Smooth muscle cell (in vitro differentiated cells): ENCODE measurements at regions not wholly inside any gene's neighbourhood (a gene's known extent, or its start where the extent isn't known, plus 50 kb on each side); places are given as distances from the start of the nearest gene placed in this dataset.
A peak's percentile ranks its signal among the peaks of the same experiment; 100 is the strongest.

Experiments used
- DNase-seq: peaks from one replicate; lab custom pipeline; 2025; ENCODE audit not compliant: unreplicated experiment; lab: John Stamatoyannopoulos, UW
- H2AFZ ChIP-seq: fragments of 200-600 bp; sonication (generic); 2 replicates; pipeline ENCODE4 v1.6.0; 2016; ENCODE audit warnings: antibody characterized with exemption, low read depth, mild to moderate bottlenecking
- H3F3A ChIP-seq: fragments of 200-600 bp; sonication (generic); 2 replicates; pipeline ENCODE4 v1.6.0; 2017; ENCODE audit warnings: antibody characterized with exemption, low read depth
- H3K27ac ChIP-seq: fragments of 200-600 bp; sonication (generic); 2 replicates; pipeline ENCODE4 v1.5.1; 2016; ENCODE audit warnings: low read depth, mild to moderate bottlenecking
- H3K27me3 ChIP-seq: fragments of 200-600 bp; sonication (generic); 2 replicates; pipeline ENCODE4 v1.6.1; 2016; ENCODE audit warnings: low read depth, mild to moderate bottlenecking
- H3K36me3 ChIP-seq: fragments of 200-600 bp; sonication (generic); 2 replicates; pipeline ENCODE4 v1.5.1; 2016; ENCODE audit warnings: low read depth
- H3K4me1 ChIP-seq: fragments of 200-600 bp; sonication (generic); 2 replicates; pipeline ENCODE4 v1.5.1; 2016; ENCODE audit warnings: low read depth
- H3K4me2 ChIP-seq: fragments of 200-600 bp; sonication (generic); 2 replicates; pipeline ENCODE4 v1.6.0; 2016; ENCODE audit warnings: mild to moderate bottlenecking
- H3K4me3 ChIP-seq: fragments of 200-600 bp; sonication (generic); 2 replicates; pipeline ENCODE4 v1.5.1; 2016; ENCODE audit warnings: mild to moderate bottlenecking
- H3K79me2 ChIP-seq: fragments of 200-600 bp; sonication (generic); 2 replicates; pipeline ENCODE4 v1.6.0; 2016; ENCODE audit warnings: low read depth, mild to moderate bottlenecking
- H3K9ac ChIP-seq: fragments of 200-600 bp; sonication (generic); 2 replicates; pipeline ENCODE4 v1.6.0; 2016; ENCODE audit warnings: low read depth
- H3K9me3 ChIP-seq: fragments of 200-600 bp; sonication (generic); replicated peaks from 2 replicates; pipeline ENCODE4 v1.5.1; 2016; ENCODE audit warnings: low read depth
- H4K20me1 ChIP-seq: fragments of 200-600 bp; sonication (generic); 2 replicates; pipeline ENCODE4 v1.6.0; 2016; ENCODE audit warnings: low read depth
- WGBS: methylation state at CpG from one replicate; pipeline ENCODE4 v1.1.7; 2016; ENCODE audit warnings: low lambda C conversion rate; 5-methylcytosine and 5-hydroxymethylcytosine counted together
- TF ChIP-seq, protein P1 (sequence below): fragments of 200-600 bp; sonication (generic); IDR thresholded peaks from 2 replicates; pipeline ENCODE4 v1.5.1; 2017; ENCODE audit warnings: borderline replicate concordance, mild to moderate bottlenecking, antibody characterized with exemption; ENCODE audit not compliant: insufficient read depth, poor library complexity, severe bottlenecking

DNA sequence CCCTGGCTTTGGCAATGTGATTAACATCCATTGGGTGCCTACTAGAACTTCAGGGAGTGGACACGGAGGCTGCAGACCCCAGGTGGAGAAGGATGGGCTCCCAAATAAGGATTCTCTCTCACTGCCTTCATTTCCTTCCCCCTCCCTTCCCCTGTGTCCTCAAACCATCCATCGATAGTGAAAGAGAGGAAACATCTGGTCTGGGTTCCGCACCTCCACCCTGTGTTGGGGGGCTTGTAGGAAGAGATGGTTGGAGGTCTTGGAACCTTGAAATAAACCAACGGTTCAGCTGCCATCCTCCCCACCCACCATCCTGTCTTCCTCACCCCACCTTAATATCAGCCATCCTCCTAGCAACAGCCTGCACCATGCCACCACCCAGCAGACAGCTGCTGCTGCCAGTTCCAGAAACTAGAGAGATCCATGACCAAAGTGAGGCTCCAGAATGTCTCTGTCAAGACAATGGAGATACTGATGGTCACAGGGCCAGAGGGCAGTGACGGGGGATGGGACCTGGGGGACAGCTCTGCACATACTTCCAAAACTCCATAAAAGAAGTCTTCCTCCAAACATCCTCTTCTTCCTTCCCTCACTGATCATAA lies 153.1 kb upstream of the CCND2 start:
- 99% methylated on average over 5 of the region's 5 CpGs for WGBS

DNA sequence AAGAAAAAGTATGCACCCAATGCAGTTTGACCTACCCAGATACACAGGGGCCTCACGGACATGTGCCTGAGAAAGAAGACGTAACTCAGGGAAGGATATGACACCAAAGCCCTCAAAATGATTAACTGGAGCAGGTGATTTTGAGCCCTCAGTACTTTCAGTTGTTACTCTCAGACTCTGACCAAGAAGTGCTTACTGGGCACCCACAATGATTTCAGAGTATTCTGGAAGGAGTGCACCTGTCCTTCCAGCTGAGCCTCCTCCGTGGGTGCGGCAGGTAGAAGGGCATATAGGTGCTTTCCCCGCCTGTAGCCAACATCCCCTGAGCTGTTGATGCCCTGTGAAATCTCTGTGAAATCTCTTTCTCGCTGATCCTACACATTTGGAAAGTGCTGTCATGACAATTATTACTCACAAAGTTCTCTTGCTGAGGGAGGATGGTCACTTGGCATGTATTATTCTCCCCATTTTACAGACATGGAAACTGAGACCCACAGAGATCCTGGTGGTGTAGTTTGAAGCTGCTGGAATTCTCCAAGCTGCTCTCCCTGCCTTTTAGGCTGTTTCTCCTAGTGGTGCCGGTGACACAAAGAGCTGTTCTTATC lies 154.3 kb upstream of the CCND2 start:
- H3K79me2 ChIP-seq = no peaks in the 10 kb centered on the region
- H3K9ac ChIP-seq = no peak overlapping the region
- DNase-seq = no peak
- H3K4me3 ChIP-seq = no peak overlapping the region
- no peaks in the 10 kb centered on the region for H4K20me1 ChIP-seq
- no peaks in the 10 kb centered on the region for H3K9me3 ChIP-seq
- no peak overlapping the region for H2AFZ ChIP-seq
- H3K4me2 ChIP-seq = no peak overlapping the region
- no peaks in the 10 kb centered on the region for H3F3A ChIP-seq
- TF ChIP-seq, protein P1, sequence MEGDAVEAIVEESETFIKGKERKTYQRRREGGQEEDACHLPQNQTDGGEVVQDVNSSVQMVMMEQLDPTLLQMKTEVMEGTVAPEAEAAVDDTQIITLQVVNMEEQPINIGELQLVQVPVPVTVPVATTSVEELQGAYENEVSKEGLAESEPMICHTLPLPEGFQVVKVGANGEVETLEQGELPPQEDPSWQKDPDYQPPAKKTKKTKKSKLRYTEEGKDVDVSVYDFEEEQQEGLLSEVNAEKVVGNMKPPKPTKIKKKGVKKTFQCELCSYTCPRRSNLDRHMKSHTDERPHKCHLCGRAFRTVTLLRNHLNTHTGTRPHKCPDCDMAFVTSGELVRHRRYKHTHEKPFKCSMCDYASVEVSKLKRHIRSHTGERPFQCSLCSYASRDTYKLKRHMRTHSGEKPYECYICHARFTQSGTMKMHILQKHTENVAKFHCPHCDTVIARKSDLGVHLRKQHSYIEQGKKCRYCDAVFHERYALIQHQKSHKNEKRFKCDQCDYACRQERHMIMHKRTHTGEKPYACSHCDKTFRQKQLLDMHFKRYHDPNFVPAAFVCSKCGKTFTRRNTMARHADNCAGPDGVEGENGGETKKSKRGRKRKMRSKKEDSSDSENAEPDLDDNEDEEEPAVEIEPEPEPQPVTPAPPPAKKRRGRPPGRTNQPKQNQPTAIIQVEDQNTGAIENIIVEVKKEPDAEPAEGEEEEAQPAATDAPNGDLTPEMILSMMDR = no peak
- H3K27me3 ChIP-seq = no peaks in the 10 kb centered on the region
- no peak overlapping the region for H3K27ac ChIP-seq
- H3K4me1 ChIP-seq = peaks cover 8% of the 10 kb centered on the region
- 97% methylated on average over 7 of the region's 7 CpGs for WGBS
- H3K36me3 ChIP-seq = no peaks in the 10 kb centered on the region

More for the DNA sequence above, 153.1 kb upstream of the CCND2 start:
- no peak overlapping the region for H2AFZ ChIP-seq
- no peak overlapping the region for H3K4me3 ChIP-seq
- H3K4me1 ChIP-seq = peaks cover 6% of the 10 kb centered on the region
- H4K20me1 ChIP-seq = no peaks in the 10 kb centered on the region
- H3K79me2 ChIP-seq = no peaks in the 10 kb centered on the region
- no peak for DNase-seq
- no peak overlapping the region for H3K9ac ChIP-seq
- no peaks in the 10 kb centered on the region for H3K9me3 ChIP-seq
- H3K36me3 ChIP-seq = no peaks in the 10 kb centered on the region
- TF ChIP-seq, protein P1 = no peak
- no peaks in the 10 kb centered on the region for H3K27me3 ChIP-seq
- no peaks in the 10 kb centered on the region for H3F3A ChIP-seq
- no peak overlapping the region for H3K4me2 ChIP-seq
- no peak overlapping the region for H3K27ac ChIP-seq

DNA sequence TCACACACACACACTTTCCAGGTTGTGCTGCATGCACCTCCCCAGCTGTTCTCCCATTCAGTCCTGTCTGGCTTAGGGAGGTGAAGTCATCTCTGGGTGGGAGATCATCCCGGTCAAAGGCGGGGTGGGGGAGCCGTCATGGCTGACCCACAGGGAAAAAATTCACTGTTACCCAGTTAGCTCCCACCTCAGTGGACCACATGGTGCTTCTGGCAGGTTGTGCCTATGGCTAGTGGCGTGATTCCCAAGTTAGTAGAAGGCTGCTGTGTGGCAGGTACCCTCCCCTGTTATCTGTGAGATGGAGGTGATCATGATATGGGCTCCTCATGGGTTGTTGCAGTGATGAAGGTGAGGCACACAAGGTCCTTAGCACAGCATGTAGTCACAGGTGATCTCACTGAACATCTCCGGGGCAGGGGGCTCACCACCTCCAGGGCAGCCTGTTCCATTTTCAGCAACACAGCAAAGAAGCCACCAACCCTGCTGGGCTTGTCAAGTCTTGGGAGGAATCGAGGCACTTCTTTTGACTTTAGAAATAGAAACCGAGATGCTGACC lies 154.9 kb upstream of the CCND2 start:
- no peaks in the 10 kb centered on the region for H3K36me3 ChIP-seq
- TF ChIP-seq, protein P1 = no peak
- H3K27ac ChIP-seq = no peak overlapping the region
- peak overlapping the region; percentile 47 for H3K4me2 ChIP-seq
- 84% methylated on average over 7 of the region's 7 CpGs for WGBS
- H4K20me1 ChIP-seq = no peaks in the 10 kb centered on the region
- H3K79me2 ChIP-seq = no peaks in the 10 kb centered on the region
- H3F3A ChIP-seq = no peaks in the 10 kb centered on the region
- no peaks in the 10 kb centered on the region for H3K9me3 ChIP-seq
- H3K9ac ChIP-seq = no peak overlapping the region
- peaks cover 8% of the 10 kb centered on the region for H3K4me1 ChIP-seq
- no peak for DNase-seq
- no peak overlapping the region for H2AFZ ChIP-seq
- no peaks in the 10 kb centered on the region for H3K27me3 ChIP-seq
- H3K4me3 ChIP-seq = no peak overlapping the region

DNA sequence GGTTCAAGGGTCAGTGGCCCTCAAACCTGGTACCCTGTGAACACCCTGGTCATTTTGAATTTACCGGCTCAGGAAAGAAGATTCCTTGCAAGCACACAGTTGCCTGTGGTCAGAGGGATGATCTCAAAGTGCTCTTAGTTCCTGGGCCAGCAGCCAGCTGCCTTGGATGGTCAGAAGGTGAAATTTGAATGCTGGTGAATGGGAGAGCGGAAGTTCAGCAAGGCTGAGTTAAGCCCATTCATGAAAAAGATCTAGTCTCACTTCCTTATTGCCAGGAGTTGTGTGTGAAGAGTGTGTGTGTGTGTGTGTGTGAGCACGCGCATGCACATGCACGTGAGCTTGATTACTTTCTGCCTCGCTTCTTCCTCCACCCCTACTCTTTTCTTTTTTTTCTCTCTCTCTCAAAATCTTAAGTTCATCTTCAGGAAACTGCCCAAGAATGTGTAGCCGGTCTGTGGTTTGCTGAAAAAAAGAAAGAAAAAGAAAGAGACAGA lies 155.5 kb upstream of the CCND2 start:
- TF ChIP-seq, protein P1 = no peak
- Histone ChIP-seq H3K36me3 (no peaks in the 10 kb centered on the region), H3K4me1 (peaks cover 8% of the 10 kb centered on the region), H3K9me3 (no peaks in the 10 kb centered on the region), H2AFZ (no peak overlapping the region), H3K4me3 (no peak overlapping the region), H3K4me2 (peak overlapping the region; percentile 47), H3K9ac (no peak overlapping the region), H3K27me3 (no peaks in the 10 kb centered on the region), H3K27ac (no peak overlapping the region), H3K79me2 (no peaks in the 10 kb centered on the region), H4K20me1 (no peaks in the 10 kb centered on the region), H3F3A (no peaks in the 10 kb centered on the region)
- no peak for DNase-seq
- 57% methylated on average over 7 of the region's 7 CpGs for WGBS
